HEK293 (cell line): ENCODE measurements at regions not wholly inside any gene's neighbourhood (a gene's known extent, or its start where the extent isn't known, plus 50 kb on each side); places are given as distances from the start of the nearest gene placed in this dataset.

ENCODE experiments used
- CTCF ChIA-PET: fragments of 350-600 bp; formaldehyde crosslinking; extraction: SDS; loops from one replicate; lab custom pipeline; 2021; ENCODE audit warnings: antibody characterized with exemption; lab: Yijun Ruan, JAX
- POLR2A ChIA-PET: fragments of 300-600 bp; formaldehyde crosslinking; extraction: SDS; loops from one replicate; lab custom pipeline; 2020; ENCODE audit warnings: antibody characterized with exemption, inconsistent platforms; lab: Yijun Ruan, JAX
- H3K27ac ChIP-seq: fragments of 200-500 bp; sonication (Bioruptor generic); 2 replicates; pipeline ENCODE4 v1.5.1; 2014; ENCODE audit warnings: low read depth, low read length, control low read depth, inconsistent platforms; ENCODE audit errors: extremely low read depth
- H3K36me3 ChIP-seq, 2 experiments: fragments of 200-500 bp in 1 of 2; sonication (Bioruptor generic) in 1 of 2; 1 replicate in 1 of 2; 2 replicates in 1 of 2; pipeline ENCODE4 v1.5.1; 2014 to 2017; ENCODE audit warnings: inconsistent platforms in 2 of 2, low read length in 2 of 2; ENCODE audit not compliant: control insufficient read depth in 2 of 2, insufficient read depth in 1 of 2
- H3K4me1 ChIP-seq: fragments of 200-500 bp; sonication (Bioruptor generic); 2 replicates; pipeline ENCODE4 v1.5.1; 2014; ENCODE audit warnings: mild to moderate bottlenecking, low read length, inconsistent platforms; ENCODE audit not compliant: control insufficient read depth, insufficient read depth
- H3K4me3 ChIP-seq: 2 replicates; pipeline ENCODE4 v1.5.1; 2011; ENCODE audit warnings: low read depth, mild to moderate bottlenecking, control low read depth, low read length, moderate library complexity
- H3K9me3 ChIP-seq: fragments of 200-500 bp; sonication (Bioruptor generic); 2 replicates; pipeline ENCODE4 v1.5.1; 2014; ENCODE audit warnings: low read depth, low read length, inconsistent platforms; ENCODE audit not compliant: control insufficient read depth, insufficient read depth
- GFI1B ChIP-seq: fragments of 450-650 bp; formaldehyde crosslinking; IDR thresholded peaks from 2 replicates; pipeline ENCODE4 v1.5.1; 2016; ENCODE audit warnings: missing biosample characterization, missing genetic modification characterization
- TCF7L2 ChIP-seq: IDR thresholded peaks from 2 replicates; pipeline ENCODE4 v1.6.1; 2011; ENCODE audit warnings: low read depth, mild to moderate bottlenecking, inconsistent platforms, low read length, moderate library complexity, borderline replicate concordance
- ZBTB48 ChIP-seq: fragments of 450-650 bp; formaldehyde crosslinking; IDR thresholded peaks from 2 replicates; pipeline ENCODE4 v1.5.1; 2016; ENCODE audit warnings: missing biosample characterization, missing genetic modification characterization
- ZEB2 ChIP-seq: fragments of 450-650 bp; formaldehyde crosslinking; IDR thresholded peaks from 2 replicates; pipeline ENCODE4 v1.5.1; 2016; ENCODE audit warnings: missing biosample characterization, missing genetic modification characterization
- ZNF155 ChIP-seq: fragments of 450-650 bp; formaldehyde crosslinking; IDR thresholded peaks from 2 replicates; pipeline ENCODE4 v1.5.1; 2016; ENCODE audit warnings: missing biosample characterization, missing genetic modification characterization
- ZNF202 ChIP-seq: fragments of 450-650 bp; formaldehyde crosslinking; IDR thresholded peaks from 2 replicates; pipeline ENCODE4 v1.5.1; 2016; ENCODE audit warnings: missing biosample characterization, missing genetic modification characterization, borderline replicate concordance
- ZNF558 ChIP-seq: fragments of 450-650 bp; formaldehyde crosslinking; IDR thresholded peaks from 2 replicates; pipeline ENCODE4 v1.5.1; 2016; ENCODE audit warnings: missing biosample characterization, missing genetic modification characterization
- ZNF654 ChIP-seq: fragments of 450-650 bp; formaldehyde crosslinking; IDR thresholded peaks from 2 replicates; pipeline ENCODE4 v1.5.1; 2016; ENCODE audit warnings: low read depth, missing biosample characterization, missing genetic modification characterization
- ZNF664 ChIP-seq: fragments of 450-650 bp; formaldehyde crosslinking; IDR thresholded peaks from 2 replicates; pipeline ENCODE4 v1.5.1; 2016; ENCODE audit warnings: missing biosample characterization, missing genetic modification characterization
- ZSCAN16 ChIP-seq: fragments of 450-650 bp; formaldehyde crosslinking; IDR thresholded peaks from 2 replicates; pipeline ENCODE4 v1.5.1; 2016; ENCODE audit warnings: missing biosample characterization, missing genetic modification characterization
- TF ChIP-seq, protein P1 (sequence below): fragments of 450-650 bp; formaldehyde crosslinking; IDR thresholded peaks from 2 replicates; pipeline ENCODE4 v1.5.1; 2016; ENCODE audit warnings: missing biosample characterization, missing genetic modification characterization
- TF ChIP-seq, protein P2 (sequence below): IDR thresholded peaks from 2 replicates; pipeline ENCODE4 v1.6.1; 2011; ENCODE audit warnings: mild to moderate bottlenecking, low read depth, low read length, borderline replicate concordance
- TF ChIP-seq, protein P3 (sequence below): fragments of 450-650 bp; formaldehyde crosslinking; IDR thresholded peaks from 2 replicates; pipeline ENCODE4 v1.5.1; 2017; ENCODE audit warnings: missing biosample characterization, mild to moderate bottlenecking, missing genetic modification characterization, moderate library complexity
- TF ChIP-seq, protein P4 (sequence below): fragments of 450-650 bp; formaldehyde crosslinking; IDR thresholded peaks from 2 replicates; pipeline ENCODE4; 2016; ENCODE audit warnings: missing biosample characterization, missing genetic modification characterization
- TF ChIP-seq, protein P5 (sequence below): fragments of 450-650 bp; IDR thresholded peaks from 2 replicates; pipeline ENCODE4 v1.5.1; 2018; ENCODE audit warnings: missing biosample characterization, missing genetic modification characterization
- TF ChIP-seq, protein P6 (sequence below): fragments of 450-650 bp; formaldehyde crosslinking; optimal IDR thresholded peaks from 2 replicates; pipeline ENCODE3; 2016; ENCODE audit warnings: missing biosample characterization, mild to moderate bottlenecking, missing genetic modification characterization

DNA sequence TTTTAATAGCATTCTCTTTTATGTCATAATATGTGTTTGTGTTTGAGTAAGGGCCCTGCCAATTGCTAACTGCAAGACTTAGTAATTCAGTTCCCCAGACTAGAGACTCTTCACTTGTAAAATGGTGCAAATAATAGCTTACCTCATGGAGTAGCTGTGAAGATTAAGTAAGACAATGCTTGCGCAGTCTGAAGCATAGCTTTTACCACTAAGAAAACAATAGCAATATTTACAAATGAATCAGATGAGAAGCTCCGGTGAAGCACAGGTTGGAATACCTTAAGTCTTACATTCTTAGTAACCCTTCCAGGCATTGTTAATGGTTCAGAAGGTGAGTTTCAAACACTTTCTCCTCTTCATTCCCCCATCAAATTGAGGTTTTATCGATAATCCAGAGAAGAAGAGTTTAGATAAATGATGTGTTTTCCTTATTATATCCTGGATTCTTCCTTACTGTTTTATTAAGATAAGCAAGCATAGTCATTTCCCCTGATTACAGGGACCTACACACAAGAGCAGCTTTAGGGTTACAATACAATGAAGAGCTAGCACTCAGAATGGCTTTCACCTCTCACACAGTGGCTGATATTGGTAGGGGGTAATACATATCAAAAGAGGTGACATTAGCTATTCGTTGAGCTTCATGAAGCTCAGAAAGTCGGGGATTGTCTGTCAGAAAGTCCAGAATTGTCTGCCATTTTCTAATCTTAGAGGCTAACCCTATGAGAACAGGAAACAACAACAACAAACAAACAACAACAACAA lies 96.4 kb upstream of the EDIL3 start (continued):
- TF ChIP-seq, protein P1, sequence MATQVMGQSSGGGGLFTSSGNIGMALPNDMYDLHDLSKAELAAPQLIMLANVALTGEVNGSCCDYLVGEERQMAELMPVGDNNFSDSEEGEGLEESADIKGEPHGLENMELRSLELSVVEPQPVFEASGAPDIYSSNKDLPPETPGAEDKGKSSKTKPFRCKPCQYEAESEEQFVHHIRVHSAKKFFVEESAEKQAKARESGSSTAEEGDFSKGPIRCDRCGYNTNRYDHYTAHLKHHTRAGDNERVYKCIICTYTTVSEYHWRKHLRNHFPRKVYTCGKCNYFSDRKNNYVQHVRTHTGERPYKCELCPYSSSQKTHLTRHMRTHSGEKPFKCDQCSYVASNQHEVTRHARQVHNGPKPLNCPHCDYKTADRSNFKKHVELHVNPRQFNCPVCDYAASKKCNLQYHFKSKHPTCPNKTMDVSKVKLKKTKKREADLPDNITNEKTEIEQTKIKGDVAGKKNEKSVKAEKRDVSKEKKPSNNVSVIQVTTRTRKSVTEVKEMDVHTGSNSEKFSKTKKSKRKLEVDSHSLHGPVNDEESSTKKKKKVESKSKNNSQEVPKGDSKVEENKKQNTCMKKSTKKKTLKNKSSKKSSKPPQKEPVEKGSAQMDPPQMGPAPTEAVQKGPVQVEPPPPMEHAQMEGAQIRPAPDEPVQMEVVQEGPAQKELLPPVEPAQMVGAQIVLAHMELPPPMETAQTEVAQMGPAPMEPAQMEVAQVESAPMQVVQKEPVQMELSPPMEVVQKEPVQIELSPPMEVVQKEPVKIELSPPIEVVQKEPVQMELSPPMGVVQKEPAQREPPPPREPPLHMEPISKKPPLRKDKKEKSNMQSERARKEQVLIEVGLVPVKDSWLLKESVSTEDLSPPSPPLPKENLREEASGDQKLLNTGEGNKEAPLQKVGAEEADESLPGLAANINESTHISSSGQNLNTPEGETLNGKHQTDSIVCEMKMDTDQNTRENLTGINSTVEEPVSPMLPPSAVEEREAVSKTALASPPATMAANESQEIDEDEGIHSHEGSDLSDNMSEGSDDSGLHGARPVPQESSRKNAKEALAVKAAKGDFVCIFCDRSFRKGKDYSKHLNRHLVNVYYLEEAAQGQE, result no peak
- TF ChIP-seq, protein P2, sequence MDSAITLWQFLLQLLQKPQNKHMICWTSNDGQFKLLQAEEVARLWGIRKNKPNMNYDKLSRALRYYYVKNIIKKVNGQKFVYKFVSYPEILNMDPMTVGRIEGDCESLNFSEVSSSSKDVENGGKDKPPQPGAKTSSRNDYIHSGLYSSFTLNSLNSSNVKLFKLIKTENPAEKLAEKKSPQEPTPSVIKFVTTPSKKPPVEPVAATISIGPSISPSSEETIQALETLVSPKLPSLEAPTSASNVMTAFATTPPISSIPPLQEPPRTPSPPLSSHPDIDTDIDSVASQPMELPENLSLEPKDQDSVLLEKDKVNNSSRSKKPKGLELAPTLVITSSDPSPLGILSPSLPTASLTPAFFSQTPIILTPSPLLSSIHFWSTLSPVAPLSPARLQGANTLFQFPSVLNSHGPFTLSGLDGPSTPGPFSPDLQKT, result no peak
- no peak for TF ChIP-seq ZBTB48 (tag by site-specific recombination)
- TF ChIP-seq ZNF202 (tag by site-specific recombination), result no peak
- no peak for TF ChIP-seq ZNF664
- no peak for TF ChIP-seq ZNF155 (tag by site-specific recombination)
- no peak for TF ChIP-seq TCF7L2
- TF ChIP-seq, protein P3, sequence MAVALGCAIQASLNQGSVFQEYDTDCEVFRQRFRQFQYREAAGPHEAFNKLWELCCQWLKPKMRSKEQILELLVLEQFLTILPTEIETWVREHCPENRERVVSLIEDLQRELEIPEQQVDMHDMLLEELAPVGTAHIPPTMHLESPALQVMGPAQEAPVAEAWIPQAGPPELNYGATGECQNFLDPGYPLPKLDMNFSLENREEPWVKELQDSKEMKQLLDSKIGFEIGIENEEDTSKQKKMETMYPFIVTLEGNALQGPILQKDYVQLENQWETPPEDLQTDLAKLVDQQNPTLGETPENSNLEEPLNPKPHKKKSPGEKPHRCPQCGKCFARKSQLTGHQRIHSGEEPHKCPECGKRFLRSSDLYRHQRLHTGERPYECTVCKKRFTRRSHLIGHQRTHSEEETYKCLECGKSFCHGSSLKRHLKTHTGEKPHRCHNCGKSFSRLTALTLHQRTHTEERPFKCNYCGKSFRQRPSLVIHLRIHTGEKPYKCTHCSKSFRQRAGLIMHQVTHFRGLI (tag by site-specific recombination), result no peak
- TF ChIP-seq GFI1B (tag by site-specific recombination), result no peak
- no peak for TF ChIP-seq ZNF558 (tag by site-specific recombination)
- TF ChIP-seq, protein P4, sequence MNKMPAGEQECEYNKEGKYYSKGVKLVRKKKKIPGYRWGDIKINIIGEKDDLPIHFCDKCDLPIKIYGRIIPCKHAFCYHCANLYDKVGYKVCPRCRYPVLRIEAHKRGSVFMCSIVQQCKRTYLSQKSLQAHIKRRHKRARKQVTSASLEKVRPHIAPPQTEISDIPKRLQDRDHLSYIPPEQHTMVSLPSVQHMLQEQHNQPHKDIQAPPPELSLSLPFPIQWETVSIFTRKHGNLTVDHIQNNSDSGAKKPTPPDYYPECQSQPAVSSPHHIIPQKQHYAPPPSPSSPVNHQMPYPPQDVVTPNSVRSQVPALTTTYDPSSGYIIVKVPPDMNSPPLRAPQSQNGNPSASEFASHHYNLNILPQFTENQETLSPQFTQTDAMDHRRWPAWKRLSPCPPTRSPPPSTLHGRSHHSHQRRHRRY (tag by site-specific recombination), result no peak
- no peak for TF ChIP-seq ZNF654
- TF ChIP-seq ZSCAN16, result no peak
- TF ChIP-seq, all 188 proteins: peak for 0

DNA sequence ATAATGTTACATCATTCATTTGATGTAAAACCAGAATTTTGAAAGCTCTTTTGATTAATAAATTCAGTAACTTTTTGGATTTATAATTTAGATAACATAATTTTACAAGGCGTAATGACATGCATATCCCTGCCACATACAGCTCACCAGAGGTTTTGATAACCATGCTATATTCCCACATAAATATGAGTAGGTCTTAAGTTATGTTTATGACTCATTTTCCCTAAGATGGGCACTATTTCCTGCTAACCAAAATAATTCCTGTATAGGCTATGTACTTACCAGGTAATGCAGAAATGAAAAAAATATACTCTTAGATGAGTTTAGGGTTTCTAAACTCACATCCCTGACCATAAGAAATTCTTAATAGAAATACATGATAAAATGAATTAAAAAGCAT lies 93.9 kb upstream of the EDIL3 start:
- POLR2A ChIA-PET, result no interaction called here
- H3K9me3 ChIP-seq, result no peaks in the 10 kb centered on the region
- H3K36me3 ChIP-seq, result no peaks in the 10 kb centered on the region
- TF ChIP-seq ZEB2 (tag by site-specific recombination), result no peak
- TF ChIP-seq, protein P5, sequence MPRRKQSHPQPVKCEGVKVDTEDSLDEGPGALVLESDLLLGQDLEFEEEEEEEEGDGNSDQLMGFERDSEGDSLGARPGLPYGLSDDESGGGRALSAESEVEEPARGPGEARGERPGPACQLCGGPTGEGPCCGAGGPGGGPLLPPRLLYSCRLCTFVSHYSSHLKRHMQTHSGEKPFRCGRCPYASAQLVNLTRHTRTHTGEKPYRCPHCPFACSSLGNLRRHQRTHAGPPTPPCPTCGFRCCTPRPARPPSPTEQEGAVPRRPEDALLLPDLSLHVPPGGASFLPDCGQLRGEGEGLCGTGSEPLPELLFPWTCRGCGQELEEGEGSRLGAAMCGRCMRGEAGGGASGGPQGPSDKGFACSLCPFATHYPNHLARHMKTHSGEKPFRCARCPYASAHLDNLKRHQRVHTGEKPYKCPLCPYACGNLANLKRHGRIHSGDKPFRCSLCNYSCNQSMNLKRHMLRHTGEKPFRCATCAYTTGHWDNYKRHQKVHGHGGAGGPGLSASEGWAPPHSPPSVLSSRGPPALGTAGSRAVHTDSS (tag by site-specific recombination), result no peak
- TF ChIP-seq, protein P6, sequence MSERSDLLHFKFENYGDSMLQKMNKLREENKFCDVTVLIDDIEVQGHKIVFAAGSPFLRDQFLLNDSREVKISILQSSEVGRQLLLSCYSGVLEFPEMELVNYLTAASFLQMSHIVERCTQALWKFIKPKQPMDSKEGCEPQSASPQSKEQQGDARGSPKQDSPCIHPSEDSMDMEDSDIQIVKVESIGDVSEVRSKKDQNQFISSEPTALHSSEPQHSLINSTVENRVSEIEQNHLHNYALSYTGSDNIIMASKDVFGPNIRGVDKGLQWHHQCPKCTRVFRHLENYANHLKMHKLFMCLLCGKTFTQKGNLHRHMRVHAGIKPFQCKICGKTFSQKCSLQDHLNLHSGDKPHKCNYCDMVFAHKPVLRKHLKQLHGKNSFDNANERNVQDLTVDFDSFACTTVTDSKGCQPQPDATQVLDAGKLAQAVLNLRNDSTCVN, result no peak
- H3K4me3 ChIP-seq, result no peak overlapping the region
- H3K27ac ChIP-seq, result no peak overlapping the region
- H3K4me1 ChIP-seq, result no peaks in the 10 kb centered on the region; the same call in 1 of the 2 replicates
- CTCF ChIA-PET, result interaction anchor here (0.6 to 1.3 kb wide), 2 partner anchors 10 to 132 kb away, joined by 3 to 4 read pairs; no protein-coding TSS in a partner anchor
